ENCODE measurements at regions not wholly inside any gene's neighbourhood (a gene's known extent, or its start where the extent isn't known, plus 50 kb on each side); places are given as distances from the start of the nearest gene placed in this dataset.

GRCh38 chr17:34201767-34202166 is 53.3 kb upstream of the CCL2 start:
- no peak for DNase-seq

GRCh38 chr17:34203018-34203638 is 52.0 kb upstream of the CCL2 start:
- DNase-seq: no peak

- DNase-seq: no peak
Observed at GRCh38 chr17:34204402-34204801, 50.7 kb upstream of the CCL2 start.
